NCI-H2029 treated with DMSO at 0.1 percent for 48 hours (cell line): ENCODE measurements at regions not wholly inside any gene's neighbourhood (a gene's known extent, or its start where the extent isn't known, plus 50 kb on each side); places are given as distances from the start of the nearest gene placed in this dataset.
"Not testable (repeated sequence)": the region's sequence is repeated elsewhere in the genome, so short reads cannot be mapped to it uniquely, and the experiment has no call there.

Source experiments
- DNase-seq: peaks from one replicate; lab custom pipeline; 2025; lab: John Stamatoyannopoulos, UW

- DNase-seq, result no peak
Measured at GRCh38 chr4:60879135-60879701, 320.9 kb upstream of the ADGRL3 start.

DNA sequence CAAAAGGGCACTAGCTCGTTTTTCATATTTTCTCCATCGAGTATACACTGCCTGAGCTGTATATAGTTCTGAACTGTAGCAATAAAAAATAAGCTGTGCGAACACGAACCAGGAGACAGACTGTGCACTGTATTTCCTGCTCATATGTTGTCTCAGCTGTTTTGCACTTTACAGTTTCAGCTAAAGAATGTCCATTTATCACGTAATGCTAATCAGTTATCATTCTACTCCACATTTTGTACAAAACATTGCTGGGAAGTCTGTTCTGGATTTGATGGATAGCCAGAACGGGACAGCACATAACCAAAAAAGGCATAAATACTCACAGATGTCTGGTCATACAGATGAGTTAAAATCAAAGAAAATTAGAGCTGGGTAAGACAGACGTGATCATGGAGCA, 315.5 kb upstream of the ADGRL3 start:
- no peak for DNase-seq

- no peak for DNase-seq
Measured at GRCh38 chr4:60885011-60885410, 315.1 kb upstream of the ADGRL3 start.

DNA sequence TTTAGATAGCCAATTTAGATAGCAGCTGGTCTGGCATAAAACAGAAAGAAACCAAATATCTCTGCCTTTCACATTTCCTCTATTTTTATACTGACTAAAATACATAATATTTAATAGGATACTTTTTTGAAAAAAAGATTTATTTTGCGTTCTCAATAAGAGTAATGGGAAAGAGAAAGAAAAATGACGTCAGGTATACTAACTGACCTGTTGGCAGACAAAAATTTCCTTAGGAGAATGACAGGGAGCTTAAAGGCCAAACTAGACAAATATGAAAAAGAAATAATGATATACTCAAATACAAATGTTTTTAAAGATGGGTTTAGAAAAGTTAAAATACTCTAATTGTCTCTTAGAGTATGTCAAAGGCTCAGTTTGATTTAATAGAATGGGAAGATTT, 309.4 kb upstream of the ADGRL3 start:
- DNase-seq, result no peak

DNA sequence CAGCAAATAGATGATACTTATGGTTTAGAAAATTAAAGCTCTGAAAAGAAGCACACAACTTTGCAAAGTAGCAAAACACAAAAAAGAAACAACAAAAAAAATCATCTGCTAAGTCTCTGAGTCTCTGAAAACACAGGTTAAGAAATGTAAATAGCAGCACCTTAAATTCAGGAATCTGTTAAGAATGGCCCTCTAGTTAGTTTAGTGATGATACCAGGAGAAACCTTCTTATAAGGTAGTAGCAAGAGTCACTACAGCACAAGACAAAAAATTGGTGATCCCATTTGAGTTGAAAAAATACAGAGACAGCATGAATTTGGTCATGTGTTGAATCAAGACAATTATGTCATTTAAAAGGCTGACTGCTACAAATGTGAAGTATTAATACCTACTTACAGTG, 308.2 kb upstream of the ADGRL3 start:
- DNase-seq, result no peak

- DNase-seq, result no peak
Measured at GRCh38 chr4:60897415-60897814, 302.7 kb upstream of the ADGRL3 start.

DNA sequence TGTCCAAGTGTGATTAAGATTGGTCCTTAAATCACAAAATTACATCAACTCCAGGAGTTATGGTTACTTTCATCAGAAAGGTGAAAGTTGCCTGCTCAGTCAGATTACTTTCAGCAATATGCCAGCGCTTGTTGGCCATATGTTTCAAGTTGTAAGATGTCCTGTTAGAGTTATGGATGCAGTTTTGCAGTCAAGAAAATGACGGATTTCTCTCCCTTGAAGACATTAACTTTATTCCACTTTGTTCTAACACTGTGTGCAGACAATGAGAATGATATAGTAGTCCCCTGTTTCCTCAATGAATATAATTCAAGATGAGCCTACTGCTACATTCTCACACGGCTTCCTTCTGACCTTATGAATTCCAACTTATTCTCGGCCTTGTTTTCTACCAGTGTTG, 295.0 kb upstream of the ADGRL3 start:
- DNase-seq, result no peak

DNA sequence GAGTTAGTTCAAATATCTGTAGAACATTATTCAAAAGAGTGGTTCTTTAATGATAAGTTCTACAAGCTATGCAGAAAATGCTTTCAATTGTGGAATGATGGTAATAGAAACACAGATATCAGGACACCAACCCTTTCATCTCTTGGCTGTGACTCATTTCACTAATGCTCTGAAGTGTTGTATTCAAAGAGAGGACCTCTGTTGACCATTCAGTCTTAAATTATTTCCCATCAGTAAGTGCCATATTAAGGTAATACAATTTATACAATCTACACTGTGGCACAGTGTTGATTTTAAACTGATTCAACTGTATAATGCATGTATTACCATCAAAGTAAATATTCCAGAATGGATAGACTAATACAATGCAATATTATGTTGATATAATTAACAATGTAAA, 289.0 kb upstream of the ADGRL3 start:
- no peak for DNase-seq

DNA sequence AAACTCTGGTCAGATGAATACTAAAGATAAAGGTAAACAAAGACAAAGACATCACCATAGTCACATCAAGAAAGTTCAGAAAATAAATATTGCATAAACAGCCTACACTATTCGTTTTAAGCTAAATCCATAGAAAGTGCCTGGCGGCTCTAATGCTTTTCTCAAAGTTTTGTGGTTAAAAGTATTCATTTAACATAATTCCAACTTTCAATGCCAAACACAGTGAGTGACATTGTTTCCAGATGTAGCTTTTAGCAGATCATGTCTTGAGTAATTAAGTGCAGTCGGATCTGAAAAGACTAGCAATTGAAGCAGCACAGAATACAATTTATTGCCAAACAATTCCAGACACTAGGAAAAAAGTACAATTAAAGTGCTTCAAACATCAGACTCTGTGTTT, 287.1 kb upstream of the ADGRL3 start:
- no peak for DNase-seq

DNA sequence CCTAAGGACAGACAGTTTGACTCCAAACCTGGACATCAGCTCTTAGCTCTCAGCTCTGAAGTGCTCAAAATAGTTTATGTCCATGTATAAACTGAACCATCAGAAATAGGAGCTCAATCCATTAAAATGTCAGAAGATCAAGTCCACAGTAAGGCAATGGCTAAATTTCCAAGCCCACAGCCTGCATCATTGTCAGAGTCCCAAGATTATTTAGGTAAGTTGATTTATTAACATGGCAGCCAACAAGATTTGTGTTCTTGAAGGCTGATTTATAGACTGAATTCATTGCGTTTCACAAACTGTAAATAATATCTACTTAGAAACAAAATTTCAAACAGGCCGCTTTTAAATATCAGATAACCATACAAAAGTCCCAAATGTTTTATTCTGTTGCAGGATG, 286.5 kb upstream of the ADGRL3 start:
- DNase-seq, result no peak

GRCh38 chr4:60921735-60922134, 278.4 kb upstream of the ADGRL3 start:
- DNase-seq, result not testable (repeated sequence)

GRCh38 chr4:60923075-60923474, 277.1 kb upstream of the ADGRL3 start:
- no peak for DNase-seq

DNA sequence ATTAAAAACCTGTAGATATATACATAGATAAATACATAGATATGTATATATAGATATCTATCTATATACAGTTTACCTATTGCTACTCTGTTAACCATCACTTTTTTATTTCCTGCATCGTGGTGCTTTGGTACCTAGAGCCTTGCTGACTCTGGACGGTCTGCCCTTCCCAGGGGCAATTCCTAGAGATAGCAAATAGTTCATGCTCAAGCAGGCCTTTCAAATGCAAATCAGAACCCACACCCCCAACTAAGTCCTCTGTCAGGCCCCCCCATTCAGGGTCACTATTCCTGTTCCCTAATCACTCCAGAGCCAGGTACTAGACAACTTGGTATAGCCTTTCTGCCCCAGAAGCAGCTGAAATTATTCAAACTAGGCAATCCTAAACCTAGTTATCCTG, 273.5 kb upstream of the ADGRL3 start:
- DNase-seq, result no peak

- DNase-seq, result no peak
Measured at GRCh38 chr4:60930866-60931265, 269.3 kb upstream of the ADGRL3 start.

- no peak for DNase-seq
Measured at GRCh38 chr4:60934566-60935295, 265.4 kb upstream of the ADGRL3 start.

DNA sequence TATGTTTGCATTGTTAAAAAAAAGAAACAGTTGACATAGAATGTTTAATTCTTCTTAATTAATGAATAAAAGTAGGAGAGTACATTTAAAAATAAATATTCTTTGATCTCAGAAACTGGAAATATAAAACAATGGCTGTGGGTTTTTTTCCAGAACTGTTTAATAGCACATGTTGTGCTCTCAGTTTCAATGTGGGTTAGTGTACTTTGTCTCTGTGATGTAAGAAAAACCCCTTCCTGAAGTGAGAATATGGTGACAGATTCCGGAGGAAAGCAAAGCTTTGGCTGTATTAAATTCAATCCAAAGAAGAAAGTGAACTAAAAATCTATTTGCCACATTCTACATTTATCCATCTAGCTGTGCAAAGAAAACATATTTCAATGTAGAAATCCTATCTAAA, 261.9 kb upstream of the ADGRL3 start:
- no peak for DNase-seq

DNA sequence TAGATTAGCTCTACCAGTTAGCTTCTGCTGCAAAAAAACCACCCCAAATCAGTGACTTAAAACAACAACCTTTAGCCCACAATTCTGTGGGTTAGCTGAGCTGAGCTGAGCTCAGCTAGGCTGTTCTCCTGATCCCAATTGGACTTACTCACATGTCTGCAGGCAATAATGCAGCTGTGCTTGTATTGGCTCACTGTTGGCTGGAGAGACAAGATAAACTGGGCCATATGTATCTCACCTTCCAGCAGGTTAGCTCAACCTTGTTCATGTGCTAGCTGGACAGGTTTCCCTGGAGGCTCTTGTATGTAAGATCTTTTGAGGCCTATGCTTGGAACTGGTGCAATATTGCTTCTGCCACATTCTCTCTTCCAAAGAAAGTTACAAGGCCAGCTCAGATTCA, 261.5 kb upstream of the ADGRL3 start:
- no peak for DNase-seq

GRCh38 chr4:60944060-60944459, 256.1 kb upstream of the ADGRL3 start:
- no peak for DNase-seq

DNA sequence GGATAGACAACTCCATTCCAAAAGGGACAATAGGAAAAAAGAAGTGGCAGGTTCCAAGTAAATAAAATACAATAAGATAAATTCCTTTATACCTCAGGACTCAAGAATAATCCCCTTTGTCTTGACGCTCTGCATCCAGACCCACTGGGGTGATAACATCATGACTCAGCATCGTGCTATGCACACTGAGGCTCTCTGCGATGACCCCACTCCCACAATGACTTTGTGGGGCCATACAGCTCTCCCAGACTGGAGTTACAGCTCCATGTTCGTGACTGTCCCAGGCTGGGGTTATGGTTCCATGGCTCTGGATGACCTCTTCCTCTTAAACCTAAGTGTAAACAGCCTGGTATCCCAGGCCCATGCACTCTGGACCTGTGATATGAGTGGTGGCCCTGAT, 254.5 kb upstream of the ADGRL3 start:
- no peak for DNase-seq

GRCh38 chr4:60948008-60948407, 252.1 kb upstream of the ADGRL3 start:
- DNase-seq, result no peak

- no peak for DNase-seq
Measured at GRCh38 chr4:60952921-60953320, 247.2 kb upstream of the ADGRL3 start.

- no peak for DNase-seq
Measured at GRCh38 chr4:60953826-60954225, 246.3 kb upstream of the ADGRL3 start.

GRCh38 chr4:60962286-60962685, 237.8 kb upstream of the ADGRL3 start:
- no peak for DNase-seq

GRCh38 chr4:60981534-60981933, 218.6 kb upstream of the ADGRL3 start:
- no peak for DNase-seq
